GM19372 (cell line): ENCODE measurements at regions not wholly inside any gene's neighbourhood (a gene's known extent, or its start where the extent isn't known, plus 50 kb on each side); places are given as distances from the start of the nearest gene placed in this dataset.
A peak's percentile ranks its signal among the peaks of the same experiment; 100 is the strongest.
"Not testable (repeated sequence)": the region's sequence is repeated elsewhere in the genome, so short reads cannot be mapped to it uniquely, and the experiment has no call there.

Experiments used
- ATAC-seq: cut with Tn5 transposase; IDR thresholded peaks from one replicate; pipeline ENCODE4 v1.9.1; 2021; ENCODE audit warnings: mild to moderate bottlenecking, low read depth, moderate library complexity; ENCODE audit not compliant: unreplicated experiment

DNA sequence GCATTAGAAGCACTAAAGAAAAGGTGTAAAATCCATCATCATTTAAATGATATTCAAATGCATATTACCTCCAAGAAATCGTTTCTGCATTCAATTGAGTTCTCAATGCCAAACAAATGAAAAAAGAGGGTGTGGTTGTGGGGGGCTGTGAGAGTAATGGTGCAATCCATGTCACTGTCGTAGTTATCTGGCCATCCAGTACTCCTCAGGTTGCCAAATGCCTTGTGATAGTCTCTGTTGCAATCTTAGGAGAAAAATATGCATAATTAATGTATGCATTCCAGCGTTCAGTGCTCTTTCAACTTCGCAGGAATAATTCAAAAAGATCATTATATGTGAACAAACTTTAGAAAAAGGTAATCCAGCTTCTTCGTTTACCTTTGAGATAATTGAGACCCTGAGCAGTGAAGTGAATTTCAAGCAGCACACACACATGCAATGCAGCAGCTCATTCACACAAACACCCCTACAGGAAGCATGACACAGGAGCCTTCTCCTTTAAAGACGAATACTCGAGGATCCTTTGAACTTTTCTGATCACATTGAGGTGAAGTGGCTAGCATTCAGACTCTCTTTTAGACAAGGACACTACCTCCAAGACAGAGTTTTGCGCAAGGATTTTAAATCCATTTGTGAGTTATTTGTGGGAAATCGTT, 73.4 kb downstream of the OR13A1 start:
- ATAC-seq = no peak

DNA sequence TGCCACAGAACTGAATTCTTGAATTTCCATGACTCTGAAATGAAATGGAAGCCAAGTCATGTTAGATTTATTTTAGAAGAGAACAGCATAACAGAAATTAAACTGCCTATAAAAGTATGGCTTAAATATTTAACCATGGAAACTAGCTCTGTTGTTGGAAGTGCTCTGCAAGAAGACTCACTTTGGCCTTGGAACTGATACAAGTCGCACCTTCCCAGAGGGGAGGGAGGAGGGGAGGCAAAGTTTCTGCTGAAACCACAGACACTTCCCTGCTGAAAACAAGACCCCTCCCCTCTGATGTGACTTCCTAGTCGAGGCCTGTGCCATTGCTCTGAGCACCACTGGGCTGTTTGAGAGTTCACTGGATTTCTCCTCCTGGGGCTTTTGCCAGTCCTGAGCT, 72.1 kb downstream of the OR13A1 start:
- ATAC-seq = no peak

DNA sequence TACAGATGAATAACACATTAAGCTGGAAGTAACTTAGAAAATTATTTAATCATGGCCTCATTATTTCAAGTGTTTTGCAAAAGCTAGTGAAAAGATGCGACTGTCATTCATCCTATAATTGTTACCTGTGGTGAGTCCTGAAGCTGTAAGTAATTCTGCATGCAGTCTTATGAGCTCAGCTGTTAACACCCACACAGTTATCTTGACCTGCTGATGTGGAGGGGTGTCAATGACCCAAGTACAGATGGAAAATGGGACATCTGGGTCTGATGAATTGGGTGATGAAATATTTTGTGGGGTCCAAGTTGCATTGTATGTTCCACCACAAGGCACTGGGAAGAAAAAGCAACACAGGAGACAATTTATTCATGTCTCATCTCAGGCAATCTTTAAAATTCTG, 68.9 kb downstream of the OR13A1 start:
- ATAC-seq = no peak

DNA sequence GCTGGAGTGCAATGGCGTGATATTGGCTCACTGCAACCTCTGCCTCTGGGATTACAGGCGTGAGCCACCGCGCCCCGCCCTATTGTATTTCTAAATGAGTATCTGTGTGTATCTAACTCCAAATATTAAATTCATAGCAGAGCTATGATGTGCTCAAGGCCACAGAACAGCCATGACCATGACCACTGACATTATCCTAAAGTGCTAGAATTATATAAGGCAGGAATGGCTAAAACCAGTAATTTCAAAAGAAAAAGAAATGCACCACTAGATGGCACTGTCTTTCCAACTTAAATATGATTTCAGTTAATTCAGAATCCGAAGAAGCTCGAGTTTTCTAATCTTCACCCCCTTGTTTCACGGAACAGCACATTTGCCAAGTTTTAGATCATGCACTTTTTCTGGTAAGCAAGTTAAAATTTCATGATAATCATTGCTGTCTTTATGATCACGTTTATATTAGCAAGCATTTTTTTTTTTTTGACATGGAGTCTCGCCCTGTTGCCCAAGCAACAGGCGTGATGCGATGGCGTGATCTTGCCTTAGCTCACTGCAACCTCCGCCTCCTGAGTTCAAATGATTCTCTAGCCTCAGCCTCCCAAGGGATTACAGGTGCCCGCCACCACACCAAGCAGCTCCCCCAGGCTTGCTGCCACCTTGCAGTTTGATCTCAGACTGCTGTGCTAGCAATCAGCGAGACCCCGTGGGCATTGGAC, 65.3 kb downstream of the OR13A1 start:
- peak; percentile 52 for ATAC-seq

DNA sequence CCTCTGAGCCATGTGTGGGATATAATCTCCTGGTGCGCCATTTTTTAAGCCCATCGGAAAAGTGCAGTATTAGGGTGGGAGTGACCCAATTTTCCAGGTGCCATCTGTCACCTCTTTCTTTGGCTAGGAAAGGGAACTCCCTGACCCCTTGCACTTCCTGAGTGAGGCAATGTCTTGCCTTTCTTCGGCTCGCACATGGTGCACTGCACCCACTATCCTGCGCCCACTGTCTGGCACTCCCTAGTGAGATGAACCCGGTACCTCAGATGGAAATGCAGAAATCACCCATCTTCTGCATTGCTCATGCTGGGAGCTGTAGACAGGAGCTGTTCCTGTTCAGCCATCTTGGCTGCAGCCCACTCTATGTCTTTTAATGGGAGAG, 64.7 kb downstream of the OR13A1 start:
- not testable (repeated sequence) for ATAC-seq
